ENCODE measurements at regions not wholly inside any gene's neighbourhood (a gene's known extent, or its start where the extent isn't known, plus 50 kb on each side); places are given as distances from the start of the nearest gene placed in this dataset.
A peak's percentile ranks its signal among the peaks of the same experiment; 100 is the strongest.

GRCh38 chr1:114224196-114224907, 70.7 kb upstream of the SYT6 start:
- no peak for TF ChIP-seq CTCF (IDR thresholded peaks at IDR 0.05; ENCODE audit: insufficient read depth, low read length, severe bottlenecking)
- Histone ChIP-seq H3K27me3 (ENCODE audit: control insufficient read depth, insufficient read depth, low read length) (peaks cover 2% of the 10 kb centered on the region), H3K36me3 (ENCODE audit: control insufficient read depth, insufficient read depth, low read length) (no peaks in the 10 kb centered on the region), H3K4me3 (ENCODE audit: low read depth, low read length) (no peak overlapping the region)
- FAIRE-seq: no peak
- no peak for DNase-seq (ENCODE audit: low read depth)

GRCh38 chr1:114222920-114223319, 69.3 kb upstream of the SYT6 start:
- Histone ChIP-seq H3K4me3 (ENCODE audit: low read depth, low read length) (no peak overlapping the region), H3K36me3 (ENCODE audit: control insufficient read depth, insufficient read depth, low read length) (no peaks in the 10 kb centered on the region), H3K27me3 (ENCODE audit: control insufficient read depth, insufficient read depth, low read length) (peaks cover 2% of the 10 kb centered on the region)
- TF ChIP-seq CTCF (IDR thresholded peaks at IDR 0.05; ENCODE audit: insufficient read depth, low read length, severe bottlenecking): no peak
- no peak for DNase-seq (ENCODE audit: low read depth)
- FAIRE-seq: no peak

- no peaks in the 10 kb centered on the region for H3K36me3 ChIP-seq (ENCODE audit: control insufficient read depth, insufficient read depth, low read length)
- no peak overlapping the region for H3K4me3 ChIP-seq (ENCODE audit: low read depth, low read length)
- peak; percentile 5 for TF ChIP-seq CTCF (IDR thresholded peaks at IDR 0.05; ENCODE audit: insufficient read depth, low read length, severe bottlenecking)
- H3K27me3 ChIP-seq (ENCODE audit: control insufficient read depth, insufficient read depth, low read length): peaks cover 2% of the 10 kb centered on the region
- FAIRE-seq (no peak), DNase-seq (ENCODE audit: low read depth) (no peak)
These were observed 65.7 kb upstream of the SYT6 start for GRCh38 chr1:114219172-114219868.

GRCh38 chr1:114218361-114219171, 64.9 kb upstream of the SYT6 start:
- Histone ChIP-seq H3K36me3 (ENCODE audit: control insufficient read depth, insufficient read depth, low read length) (no peaks in the 10 kb centered on the region), H3K4me3 (ENCODE audit: low read depth, low read length) (no peak overlapping the region), H3K27me3 (ENCODE audit: control insufficient read depth, insufficient read depth, low read length) (peaks cover 2% of the 10 kb centered on the region)
- TF ChIP-seq CTCF (IDR thresholded peaks at IDR 0.05; ENCODE audit: insufficient read depth, low read length, severe bottlenecking): no peak
- DNase-seq (ENCODE audit: low read depth) (no peak), FAIRE-seq (peak; percentile 66)

- H3K27me3 ChIP-seq (ENCODE audit: control insufficient read depth, insufficient read depth, low read length): peaks cover 2% of the 10 kb centered on the region
- no peak for TF ChIP-seq CTCF (IDR thresholded peaks at IDR 0.05; ENCODE audit: insufficient read depth, low read length, severe bottlenecking)
- no peak overlapping the region for H3K4me3 ChIP-seq (ENCODE audit: low read depth, low read length)
- FAIRE-seq (no peak), DNase-seq (ENCODE audit: low read depth) (no peak)
- H3K36me3 ChIP-seq (ENCODE audit: control insufficient read depth, insufficient read depth, low read length): no peaks in the 10 kb centered on the region
These were observed 62.9 kb upstream of the SYT6 start for GRCh38 chr1:114216431-114217173.
